ENCODE measurements at regions not wholly inside any gene's neighbourhood (a gene's known extent, or its start where the extent isn't known, plus 50 kb on each side); places are given as distances from the start of the nearest gene placed in this dataset.

- peaks cover 22% of the 10 kb centered on the region for H3K27me3 Mint-ChIP-seq
- no peaks in the 10 kb centered on the region for H3K36me3 Mint-ChIP-seq
- intact Hi-C loops (cut with micrococcal nuclease) = no loop called here
- DNase-seq = no peak
- CTCF ChIA-PET = interaction anchor here (1.0 kb wide), 1 partner anchor 166 kb away, joined by 4 read pairs; no protein-coding TSS in a partner anchor
- H3K27ac Mint-ChIP-seq = no peak overlapping the region
- peaks cover 7% of the 10 kb centered on the region for H3K4me1 Mint-ChIP-seq (ENCODE audit: low read depth)
- H3K9me3 Mint-ChIP-seq = no peaks in the 10 kb centered on the region
- no peak overlapping the region for H3K4me3 Mint-ChIP-seq
- POLR2A ChIA-PET = no interaction called here
Measured at GRCh38 chr12:94769776-94770759, 119.7 kb upstream of the TMCC3 start.

GRCh38 chr12:94769047-94769420 lies 118.7 kb upstream of the TMCC3 start:
- intact Hi-C loops (cut with micrococcal nuclease) = no loop called here
- Mint-ChIP-seq H3K4me1 (ENCODE audit: low read depth) (peaks cover 7% of the 10 kb centered on the region), H3K36me3 (no peaks in the 10 kb centered on the region), H3K4me3 (no peak overlapping the region), H3K27me3 (peaks cover 18% of the 10 kb centered on the region), H3K27ac (no peak overlapping the region), H3K9me3 (no peaks in the 10 kb centered on the region)
- DNase-seq = no peak
- CTCF ChIA-PET = interaction anchor here (1.0 kb wide), 1 partner anchor 165 kb away, joined by 4 read pairs; no protein-coding TSS in a partner anchor
- POLR2A ChIA-PET = no interaction called here

GRCh38 chr12:94768398-94769046 lies 118.2 kb upstream of the TMCC3 start:
- Mint-ChIP-seq H3K4me1 (ENCODE audit: low read depth) (peaks cover 7% of the 10 kb centered on the region), H3K27ac (no peak overlapping the region), H3K4me3 (no peak overlapping the region), H3K27me3 (peaks cover 18% of the 10 kb centered on the region), H3K36me3 (no peaks in the 10 kb centered on the region), H3K9me3 (no peaks in the 10 kb centered on the region)
- ChIA-PET POLR2A (no interaction called here), CTCF (no interaction called here)
- intact Hi-C loops (cut with micrococcal nuclease) = no loop called here
- DNase-seq = no peak

GRCh38 chr12:94767956-94768355 lies 117.6 kb upstream of the TMCC3 start:
- DNase-seq = no peak
- CTCF ChIA-PET = no interaction called here
- POLR2A ChIA-PET = no interaction called here
- Mint-ChIP-seq H3K27ac (no peak overlapping the region), H3K27me3 (peaks cover 18% of the 10 kb centered on the region), H3K4me1 (ENCODE audit: low read depth) (peaks cover 9% of the 10 kb centered on the region), H3K9me3 (no peaks in the 10 kb centered on the region), H3K4me3 (no peak overlapping the region), H3K36me3 (no peaks in the 10 kb centered on the region)
- intact Hi-C loops (cut with micrococcal nuclease) = no loop called here

GRCh38 chr12:94766397-94766796 lies 116.0 kb upstream of the TMCC3 start:
- intact Hi-C loops (cut with micrococcal nuclease) = no loop called here
- CTCF ChIA-PET = no interaction called here
- H3K4me3 Mint-ChIP-seq = no peak overlapping the region

GRCh38 chr12:94763462-94763861 lies 113.1 kb upstream of the TMCC3 start:
- CTCF ChIA-PET = interaction anchor here (0.8 to 1.5 kb wide), 5 partner anchors 26 to 661 kb away, joined by 3 to 4 read pairs (median 4); no protein-coding TSS in a partner anchor
- peaks cover 7% of the 10 kb centered on the region for H3K4me1 Mint-ChIP-seq (ENCODE audit: low read depth)
- no peaks in the 10 kb centered on the region for H3K36me3 Mint-ChIP-seq
- intact Hi-C loops (cut with micrococcal nuclease) = no loop called here
- POLR2A ChIA-PET = no interaction called here
- H3K27ac Mint-ChIP-seq = no peak overlapping the region
- H3K9me3 Mint-ChIP-seq = no peaks in the 10 kb centered on the region
- peaks cover 7% of the 10 kb centered on the region for H3K27me3 Mint-ChIP-seq
- no peak overlapping the region for H3K4me3 Mint-ChIP-seq
- no peak for DNase-seq

More at GRCh38 chr12:94766397-94766796, 116.0 kb upstream of the TMCC3 start:
- no peak for DNase-seq
- Mint-ChIP-seq H3K9me3 (no peaks in the 10 kb centered on the region), H3K4me1 (ENCODE audit: low read depth) (peaks cover 13% of the 10 kb centered on the region), H3K36me3 (no peaks in the 10 kb centered on the region), H3K27me3 (peaks cover 15% of the 10 kb centered on the region), H3K27ac (no peak overlapping the region)
- POLR2A ChIA-PET = no interaction called here

GRCh38 chr12:94762943-94763342 lies 112.6 kb upstream of the TMCC3 start:
- no peak overlapping the region for H3K27ac Mint-ChIP-seq
- peaks cover 5% of the 10 kb centered on the region for H3K27me3 Mint-ChIP-seq
- POLR2A ChIA-PET = no interaction called here
- no peak overlapping the region for H3K4me3 Mint-ChIP-seq
- DNase-seq = no peak
- H3K9me3 Mint-ChIP-seq = no peaks in the 10 kb centered on the region
- H3K36me3 Mint-ChIP-seq = no peaks in the 10 kb centered on the region
- CTCF ChIA-PET = interaction anchor here (0.8 to 1.5 kb wide), 5 partner anchors 26 to 661 kb away, joined by 3 to 4 read pairs (median 3); no protein-coding TSS in a partner anchor
- intact Hi-C loops (cut with micrococcal nuclease) = no loop called here
- H3K4me1 Mint-ChIP-seq (ENCODE audit: low read depth) = peaks cover 7% of the 10 kb centered on the region

- peaks cover 7% of the 10 kb centered on the region for H3K4me1 Mint-ChIP-seq (ENCODE audit: low read depth)
- no peak overlapping the region for H3K4me3 Mint-ChIP-seq
- peaks cover 5% of the 10 kb centered on the region for H3K27me3 Mint-ChIP-seq
- POLR2A ChIA-PET = no interaction called here
- H3K9me3 Mint-ChIP-seq = no peaks in the 10 kb centered on the region
- CTCF ChIA-PET = interaction anchor here (0.8 to 1.5 kb wide), 6 partner anchors 25 to 660 kb away, joined by 3 to 4 read pairs (median 4); no protein-coding TSS in a partner anchor
- DNase-seq = no peak
- intact Hi-C loops (cut with micrococcal nuclease) = no loop called here
- no peak overlapping the region for H3K27ac Mint-ChIP-seq
- no peaks in the 10 kb centered on the region for H3K36me3 Mint-ChIP-seq
Measured at GRCh38 chr12:94762259-94762942, 112.0 kb upstream of the TMCC3 start.

GRCh38 chr12:94761559-94761958 lies 111.2 kb upstream of the TMCC3 start:
- intact Hi-C loops (cut with micrococcal nuclease) = no loop called here
- Mint-ChIP-seq H3K9me3 (no peaks in the 10 kb centered on the region), H3K36me3 (no peaks in the 10 kb centered on the region), H3K4me1 (ENCODE audit: low read depth) (peaks cover 7% of the 10 kb centered on the region), H3K27ac (no peak overlapping the region), H3K27me3 (peaks cover 2% of the 10 kb centered on the region), H3K4me3 (no peak overlapping the region)
- ChIA-PET POLR2A (no interaction called here), CTCF (interaction anchor here (1.0 kb wide), 2 partner anchors 13 to 158 kb away, joined by 4 read pairs; no protein-coding TSS in a partner anchor)
- DNase-seq = peak; percentile 25

- POLR2A ChIA-PET = no interaction called here
- no peaks in the 10 kb centered on the region for H3K9me3 Mint-ChIP-seq
- no peaks in the 10 kb centered on the region for H3K27me3 Mint-ChIP-seq
- no peak for DNase-seq
- no peaks in the 10 kb centered on the region for H3K36me3 Mint-ChIP-seq
- no peak overlapping the region for H3K4me3 Mint-ChIP-seq
- intact Hi-C loops (cut with micrococcal nuclease) = no loop called here
- CTCF ChIA-PET = interaction anchor here (1.0 kb wide), 1 partner anchor 14 kb away, joined by 4 read pairs; no protein-coding TSS in a partner anchor
- H3K27ac Mint-ChIP-seq = no peak overlapping the region
- H3K4me1 Mint-ChIP-seq (ENCODE audit: low read depth) = peaks cover 7% of the 10 kb centered on the region
Measured at GRCh38 chr12:94760786-94761185, 110.4 kb upstream of the TMCC3 start.

- Mint-ChIP-seq H3K4me1 (ENCODE audit: low read depth) (no peaks in the 10 kb centered on the region), H3K27me3 (peaks cover 13% of the 10 kb centered on the region), H3K9me3 (no peaks in the 10 kb centered on the region), H3K36me3 (no peaks in the 10 kb centered on the region), H3K27ac (no peak overlapping the region), H3K4me3 (no peak overlapping the region)
- ChIA-PET CTCF (no interaction called here), POLR2A (no interaction called here)
- no peak for DNase-seq
- intact Hi-C loops (cut with micrococcal nuclease) = no loop called here
Measured at GRCh38 chr12:94756789-94757188, 106.4 kb upstream of the TMCC3 start.

- intact Hi-C loops (cut with micrococcal nuclease) = no loop called here
- H3K36me3 Mint-ChIP-seq = no peaks in the 10 kb centered on the region
- DNase-seq = no peak
- no peaks in the 10 kb centered on the region for H3K4me1 Mint-ChIP-seq (ENCODE audit: low read depth)
- H3K27me3 Mint-ChIP-seq = peaks cover 13% of the 10 kb centered on the region
- H3K4me3 Mint-ChIP-seq = no peak overlapping the region
- ChIA-PET CTCF (interaction anchor here (1.2 to 2.2 kb wide), 2 partner anchors 9 to 152 kb away, joined by 3 to 6 read pairs; no protein-coding TSS in a partner anchor), POLR2A (no interaction called here)
- no peak overlapping the region for H3K27ac Mint-ChIP-seq
- no peaks in the 10 kb centered on the region for H3K9me3 Mint-ChIP-seq
Measured at GRCh38 chr12:94755598-94755997, 105.2 kb upstream of the TMCC3 start.

All from activated CD4-positive, alpha-beta memory T cell treated with anti-CD3 and anti-CD28 coated beads for 36 hours (primary cell).